Cardiac muscle cell (in vitro differentiated cells and primary cell): ENCODE measurements at regions not wholly inside any gene's neighbourhood (a gene's known extent, or its start where the extent isn't known, plus 50 kb on each side); places are given as distances from the start of the nearest gene placed in this dataset.
"Not testable (repeated sequence)": the region's sequence is repeated elsewhere in the genome, so short reads cannot be mapped to it uniquely, and the experiment has no call there.

ENCODE experiments used
- DNase-seq, 2 donors: peaks; one replicate each; pipeline versions ENCODE4 v3.0.0 to v3.0.0-alpha.2; 2010 to 2017; ENCODE audit warnings: low read depth in 1 of 2, low spot score in 1 of 2
- H3K27ac ChIP-seq: fragments of 200-600 bp; sonication (generic); 2 replicates; pipeline ENCODE4 v1.5.1; 2016
- H3K27me3 ChIP-seq: fragments of 200-600 bp; sonication (generic); 2 replicates; pipeline ENCODE4 v1.6.0; 2016; ENCODE audit warnings: control low read depth
- H3K36me3 ChIP-seq: fragments of 200-600 bp; sonication (generic); 2 replicates; pipeline ENCODE4 v1.5.1; 2016; ENCODE audit warnings: control low read depth
- H3K4me1 ChIP-seq: fragments of 200-600 bp; sonication (generic); 2 replicates; pipeline ENCODE4 v1.8.1; 2017; ENCODE audit warnings: low read depth, mild to moderate bottlenecking, mixed run types
- H3K4me3 ChIP-seq: fragments of 200-600 bp; sonication (generic); 2 replicates; pipeline ENCODE4 v1.5.1; 2016; ENCODE audit warnings: mild to moderate bottlenecking
- H3K9me3 ChIP-seq: fragments of 200-600 bp; sonication (generic); 2 replicates; pipeline ENCODE4 v1.5.1; 2017; ENCODE audit warnings: low read depth, mild to moderate bottlenecking, control low read depth
- TF ChIP-seq, protein P1 (sequence below): IDR thresholded peaks from 2 replicates; pipeline ENCODE4 v1.5.1; 2012; ENCODE audit warnings: low read depth, mild to moderate bottlenecking, low read length

DNA sequence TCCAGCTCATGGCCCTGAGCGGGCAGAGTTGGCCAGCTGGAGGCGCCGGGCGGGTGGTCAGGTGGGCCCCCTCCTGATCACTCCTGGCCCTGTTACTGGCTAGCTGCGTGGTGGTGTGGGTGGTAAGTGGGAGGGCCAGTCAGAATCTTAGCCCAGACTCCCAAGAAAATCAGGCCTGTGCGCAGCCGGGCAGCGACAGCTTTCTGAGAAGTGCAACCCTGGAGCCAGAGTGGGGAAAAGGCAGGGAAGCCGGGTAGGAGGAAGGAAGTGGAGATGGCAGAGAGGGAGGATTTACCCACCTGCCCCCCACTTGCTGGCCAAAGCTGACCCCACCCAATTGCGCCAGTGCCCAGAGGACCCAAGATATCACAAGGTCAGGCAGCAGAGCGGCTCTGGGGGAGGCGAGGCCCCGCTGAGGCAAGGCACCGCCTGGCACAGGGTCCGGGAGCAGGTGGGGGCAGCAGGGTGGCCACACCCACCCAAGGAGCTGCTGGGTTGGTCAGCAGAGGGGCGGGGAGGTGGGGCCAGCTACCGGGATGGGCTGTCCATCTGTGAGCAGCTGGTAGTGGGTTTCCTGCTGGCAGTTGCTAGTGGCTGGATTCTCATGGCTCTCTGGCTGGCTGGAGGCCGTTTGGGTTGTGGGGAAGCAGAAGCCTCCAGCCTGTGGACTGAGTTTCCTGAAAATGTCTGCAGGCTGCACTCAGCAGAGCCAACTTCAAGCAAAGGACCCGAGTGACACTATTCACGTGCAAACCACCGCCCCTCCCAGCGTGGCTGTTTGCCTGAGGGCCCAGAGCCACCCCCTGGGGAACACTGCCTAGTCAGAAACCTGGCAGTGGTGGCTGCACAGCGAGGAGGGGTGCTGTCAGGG is 196.4 kb downstream of the IGLL1 start:
- no peak overlapping the region for H3K27ac ChIP-seq
- TF ChIP-seq, protein P1, sequence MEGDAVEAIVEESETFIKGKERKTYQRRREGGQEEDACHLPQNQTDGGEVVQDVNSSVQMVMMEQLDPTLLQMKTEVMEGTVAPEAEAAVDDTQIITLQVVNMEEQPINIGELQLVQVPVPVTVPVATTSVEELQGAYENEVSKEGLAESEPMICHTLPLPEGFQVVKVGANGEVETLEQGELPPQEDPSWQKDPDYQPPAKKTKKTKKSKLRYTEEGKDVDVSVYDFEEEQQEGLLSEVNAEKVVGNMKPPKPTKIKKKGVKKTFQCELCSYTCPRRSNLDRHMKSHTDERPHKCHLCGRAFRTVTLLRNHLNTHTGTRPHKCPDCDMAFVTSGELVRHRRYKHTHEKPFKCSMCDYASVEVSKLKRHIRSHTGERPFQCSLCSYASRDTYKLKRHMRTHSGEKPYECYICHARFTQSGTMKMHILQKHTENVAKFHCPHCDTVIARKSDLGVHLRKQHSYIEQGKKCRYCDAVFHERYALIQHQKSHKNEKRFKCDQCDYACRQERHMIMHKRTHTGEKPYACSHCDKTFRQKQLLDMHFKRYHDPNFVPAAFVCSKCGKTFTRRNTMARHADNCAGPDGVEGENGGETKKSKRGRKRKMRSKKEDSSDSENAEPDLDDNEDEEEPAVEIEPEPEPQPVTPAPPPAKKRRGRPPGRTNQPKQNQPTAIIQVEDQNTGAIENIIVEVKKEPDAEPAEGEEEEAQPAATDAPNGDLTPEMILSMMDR, result no peak
- H3K4me1 ChIP-seq, result no peaks in the 10 kb centered on the region
- peak; percentile 33 to 43 for DNase-seq
- no peaks in the 10 kb centered on the region for H3K9me3 ChIP-seq
- no peaks in the 10 kb centered on the region for H3K27me3 ChIP-seq
- H3K36me3 ChIP-seq, result no peaks in the 10 kb centered on the region
- no peak overlapping the region for H3K4me3 ChIP-seq

DNA sequence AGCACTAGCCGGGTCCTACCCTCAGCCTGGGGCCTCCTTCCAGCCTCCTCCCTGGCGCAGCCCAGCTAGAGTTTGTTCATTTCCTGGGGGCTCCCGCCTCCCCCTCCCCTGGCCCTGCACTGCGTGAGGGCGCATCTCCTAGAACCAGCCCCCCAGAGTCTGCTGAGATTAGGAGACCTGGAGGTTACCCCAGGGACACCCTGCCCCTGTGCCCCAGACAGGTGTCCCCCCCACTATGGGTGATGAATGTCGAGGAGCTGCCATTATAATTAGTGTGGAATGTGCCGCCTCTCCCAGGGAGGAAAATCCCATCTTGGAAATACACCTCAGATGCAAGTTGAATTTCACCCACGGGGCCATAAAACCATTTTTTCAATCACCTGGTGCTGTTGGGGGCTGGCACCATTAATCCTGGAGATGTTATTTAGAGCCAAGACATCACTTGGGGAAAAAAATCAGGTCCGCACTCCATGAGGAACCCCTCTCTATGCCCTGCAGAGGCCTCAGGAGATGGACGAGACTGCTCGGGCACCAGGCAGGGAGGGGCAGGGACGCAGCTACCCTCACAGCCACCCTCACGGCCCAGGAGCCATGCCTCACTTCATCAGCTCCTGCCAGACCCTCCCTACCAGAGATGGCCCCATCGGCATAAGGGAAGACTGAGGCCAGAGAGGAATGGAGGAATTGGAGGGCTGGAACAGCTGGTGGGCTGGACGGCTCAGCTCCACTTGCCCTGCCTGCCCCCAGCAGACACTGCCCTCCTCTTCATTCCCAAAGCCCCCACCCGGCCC is 197.5 kb downstream of the IGLL1 start:
- H3K27me3 ChIP-seq, result no peaks in the 10 kb centered on the region
- H3K4me3 ChIP-seq, result no peak overlapping the region
- H3K9me3 ChIP-seq, result no peaks in the 10 kb centered on the region
- TF ChIP-seq, protein P1, result no peak
- DNase-seq, result no peak
- no peaks in the 10 kb centered on the region for H3K4me1 ChIP-seq
- no peak overlapping the region for H3K27ac ChIP-seq
- no peaks in the 10 kb centered on the region for H3K36me3 ChIP-seq

DNA sequence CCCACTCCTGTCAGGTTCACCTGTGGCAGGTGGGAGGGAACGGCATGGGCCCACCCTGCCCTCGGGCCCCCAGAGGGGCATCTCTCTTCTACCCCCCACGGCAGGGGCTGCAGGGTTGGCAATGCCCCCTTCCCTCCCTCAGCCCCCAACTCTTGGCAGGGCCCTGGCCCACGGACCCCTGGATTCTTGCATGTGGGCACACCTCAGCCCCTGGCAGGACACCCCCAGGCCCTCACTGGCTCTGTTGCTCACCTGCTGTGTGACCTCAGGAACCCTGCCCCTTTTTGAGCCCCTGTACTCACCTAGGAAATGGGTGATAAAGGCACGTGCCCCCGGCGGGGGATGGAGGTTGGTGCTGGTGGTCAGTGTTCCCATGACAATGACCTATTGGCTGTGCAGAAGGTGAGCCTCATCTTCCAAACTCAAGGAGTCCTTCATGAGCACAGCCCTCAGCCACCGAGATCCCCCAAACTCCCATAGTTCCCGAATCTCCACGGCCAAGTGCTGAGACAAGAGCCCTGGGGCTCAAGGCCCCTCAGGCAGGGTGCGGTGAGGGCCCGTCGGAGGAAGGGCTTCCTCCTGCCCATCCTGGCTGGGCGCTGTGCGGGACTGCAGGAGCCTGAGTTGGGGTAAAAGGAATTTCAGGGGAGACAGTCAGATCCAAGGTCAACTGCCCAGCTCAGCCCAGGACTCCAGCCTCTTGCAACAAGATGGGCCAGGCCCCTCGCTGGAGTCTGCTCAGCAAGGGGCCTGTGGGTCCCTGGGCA is 198.2 kb downstream of the IGLL1 start:
- no peak overlapping the region for H3K4me3 ChIP-seq
- TF ChIP-seq, protein P1, result no peak
- H3K27me3 ChIP-seq, result no peaks in the 10 kb centered on the region
- H3K4me1 ChIP-seq, result no peaks in the 10 kb centered on the region
- no peaks in the 10 kb centered on the region for H3K9me3 ChIP-seq
- H3K27ac ChIP-seq, result no peak overlapping the region
- H3K36me3 ChIP-seq, result no peaks in the 10 kb centered on the region
- DNase-seq, result no peak

DNA sequence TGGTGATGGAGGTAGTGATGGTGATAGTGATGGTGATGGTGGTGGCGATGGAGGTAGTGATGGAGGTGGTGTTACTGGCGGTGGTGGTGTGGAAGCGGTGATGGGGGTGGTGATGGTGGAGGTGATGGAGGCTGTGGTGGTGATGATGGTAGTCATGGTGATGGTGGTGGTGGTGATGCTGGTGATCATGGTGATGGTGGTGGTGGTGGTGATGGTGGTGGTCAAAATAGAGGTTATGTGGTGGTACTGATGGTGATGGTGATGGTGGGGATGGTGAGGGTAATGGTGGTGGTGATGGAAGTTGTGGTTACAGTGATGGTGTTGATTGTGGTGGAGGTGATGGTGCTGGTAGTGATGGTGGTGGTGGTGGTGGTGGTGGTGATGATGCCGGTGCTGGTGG is 199.2 kb downstream of the IGLL1 start:
- Histone ChIP-seq H3K4me3 (no peak overlapping the region), H3K27me3 (no peaks in the 10 kb centered on the region), H3K36me3 (no peaks in the 10 kb centered on the region), H3K9me3 (no peaks in the 10 kb centered on the region), H3K27ac (no peak overlapping the region), H3K4me1 (no peaks in the 10 kb centered on the region)
- TF ChIP-seq, protein P1, result no peak
- no peak for DNase-seq

DNA sequence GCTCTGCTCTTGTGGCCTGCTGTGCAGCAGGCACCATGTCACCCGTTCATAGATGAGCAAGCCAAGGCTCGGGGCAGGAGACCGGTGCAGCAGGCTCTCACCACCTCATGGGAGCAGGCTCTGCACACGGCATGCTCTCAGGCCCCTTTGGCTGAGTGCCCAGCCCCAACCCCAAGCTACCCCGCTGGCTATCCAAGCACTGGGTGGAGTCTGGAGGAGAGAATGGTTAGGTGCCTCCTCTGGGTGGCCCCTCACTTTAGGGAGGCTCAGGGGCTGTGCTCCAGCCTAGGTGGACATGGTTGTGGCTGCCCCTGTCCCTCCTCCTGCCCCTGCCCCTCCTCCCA is 199.9 kb downstream of the IGLL1 start:
- Histone ChIP-seq H3K36me3 (no peaks in the 10 kb centered on the region), H3K27me3 (no peaks in the 10 kb centered on the region), H3K4me1 (no peaks in the 10 kb centered on the region), H3K27ac (no peak overlapping the region), H3K9me3 (no peaks in the 10 kb centered on the region), H3K4me3 (no peak overlapping the region)
- no peak for DNase-seq
- TF ChIP-seq, protein P1, result no peak

DNA sequence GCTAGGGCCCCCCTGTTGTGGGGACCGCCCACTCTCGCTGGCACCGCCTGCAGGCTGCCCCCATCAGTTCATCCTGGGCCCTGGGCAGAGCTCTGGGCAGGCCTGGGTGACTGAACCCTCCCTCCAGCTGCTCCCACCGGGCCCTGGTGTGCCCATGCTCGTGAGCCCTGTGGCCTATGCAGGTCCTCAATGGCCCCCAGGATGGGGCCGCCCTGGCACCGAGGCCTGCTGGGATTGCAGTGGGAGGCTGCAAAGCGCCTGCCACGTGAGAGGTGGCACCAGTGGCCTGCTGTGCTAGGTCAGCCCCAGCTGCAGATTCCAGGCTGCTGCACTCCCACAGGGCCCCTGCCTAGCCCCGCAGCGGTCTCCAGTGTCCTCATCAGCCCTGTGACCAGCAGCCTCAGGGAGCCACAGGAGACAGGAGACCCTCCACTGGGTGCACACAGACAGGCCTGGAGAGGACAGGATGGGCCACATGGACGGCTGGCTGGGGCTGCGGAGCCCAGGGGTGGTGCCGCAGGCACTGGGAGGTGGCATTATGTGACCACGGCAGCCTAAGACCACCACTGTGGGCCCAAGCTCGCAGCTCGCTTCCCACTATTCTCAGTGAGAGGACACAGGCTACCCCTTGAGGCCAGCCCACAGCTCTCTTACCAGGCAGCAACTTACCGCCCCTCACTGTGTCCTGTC is 199.4 kb downstream of the BCR start:
- not testable (repeated sequence) for H3K4me1 ChIP-seq, H3K36me3 ChIP-seq, DNase-seq, H3K27ac ChIP-seq, H3K9me3 ChIP-seq, H3K4me3 ChIP-seq, H3K27me3 ChIP-seq
